ENCODE measurements at regions not wholly inside any gene's neighbourhood (a gene's known extent, or its start where the extent isn't known, plus 50 kb on each side); places are given as distances from the start of the nearest gene placed in this dataset.

GRCh38 chr2:147792966-147793617 lies 51.7 kb upstream of the ACVR2A start:
- no peak overlapping the region for H3K4me3 ChIP-seq
- H3K4me1 ChIP-seq (replicated peaks; ENCODE audit: insufficient read depth) = no peaks in the 10 kb centered on the region
- BruUV-seq (replicated peaks) = no TSS peak
- H3K9me2 ChIP-seq (ENCODE audit: insufficient read depth) = no peaks in the 10 kb centered on the region
- no peaks in the 10 kb centered on the region for H3F3A ChIP-seq (ENCODE audit: insufficient read depth, low read depth)
- H3K27me3 ChIP-seq (ENCODE audit: insufficient read depth, low read depth) = no peaks in the 10 kb centered on the region
- CTCF ChIA-PET = no interaction called here
- H3K27ac ChIP-seq = no peak overlapping the region
- H3K9me3 ChIP-seq (ENCODE audit: insufficient read depth, low read depth) = no peaks in the 10 kb centered on the region
- no peak overlapping the region for H3K4me2 ChIP-seq
- POLR2A ChIA-PET (ENCODE audit: unreplicated experiment) = interaction anchor here (0.5 kb wide), 1 partner anchor 82 kb away, joined by 13 read pairs; no protein-coding TSS in a partner anchor
- intact Hi-C loops (cut with micrococcal nuclease; ENCODE audit: unreplicated experiment) = no loop called here
- H2AFZ ChIP-seq = no peak overlapping the region
- H3K79me2 ChIP-seq (ENCODE audit: low read depth) = no peaks in the 10 kb centered on the region
- no peak for DNase-seq
- H4K20me1 ChIP-seq (ENCODE audit: insufficient read depth) = no peaks in the 10 kb centered on the region
- TF ChIP-seq EZH2 (IDR thresholded peaks at IDR 0.05; ENCODE audit: low read depth) (no peak), CTCF (conservative IDR thresholded peaks at IDR 0.05) (no peak)
- no peaks in the 10 kb centered on the region for H3K36me3 ChIP-seq (ENCODE audit: low read depth)

- no peaks in the 10 kb centered on the region for H3K79me2 ChIP-seq (ENCODE audit: low read depth)
- H4K20me1 ChIP-seq (ENCODE audit: insufficient read depth) = no peaks in the 10 kb centered on the region
- POLR2A ChIA-PET (ENCODE audit: unreplicated experiment) = no interaction called here
- CTCF ChIA-PET = no interaction called here
- H3K9me2 ChIP-seq (ENCODE audit: insufficient read depth) = no peaks in the 10 kb centered on the region
- H3K4me1 ChIP-seq (replicated peaks; ENCODE audit: insufficient read depth) = no peaks in the 10 kb centered on the region
- no peaks in the 10 kb centered on the region for H3K36me3 ChIP-seq (ENCODE audit: low read depth)
- intact Hi-C loops (cut with micrococcal nuclease; ENCODE audit: unreplicated experiment) = no loop called here
- TF ChIP-seq CTCF (conservative IDR thresholded peaks at IDR 0.05) = no peak
- no peak overlapping the region for H3K4me2 ChIP-seq
- no peak overlapping the region for H3K27ac ChIP-seq
- H3K27me3 ChIP-seq (ENCODE audit: insufficient read depth, low read depth) = no peaks in the 10 kb centered on the region
- no TSS peak for BruUV-seq (replicated peaks)
- DNase-seq = no peak
- no peak overlapping the region for H2AFZ ChIP-seq
- no peaks in the 10 kb centered on the region for H3F3A ChIP-seq (ENCODE audit: insufficient read depth, low read depth)
- H3K9me3 ChIP-seq (ENCODE audit: insufficient read depth, low read depth) = no peaks in the 10 kb centered on the region
- H3K4me3 ChIP-seq = no peak overlapping the region
These were observed 54.2 kb upstream of the ACVR2A start for GRCh38 chr2:147790580-147790979.

- H2AFZ ChIP-seq = no peak overlapping the region
- no peak overlapping the region for H3K4me2 ChIP-seq
- CTCF ChIA-PET = no interaction called here
- DNase-seq = no peak
- no peaks in the 10 kb centered on the region for H3K79me2 ChIP-seq (ENCODE audit: low read depth)
- BruUV-seq (replicated peaks) = no TSS peak
- H3K4me3 ChIP-seq = no peak overlapping the region
- H3K9me3 ChIP-seq (ENCODE audit: insufficient read depth, low read depth) = no peaks in the 10 kb centered on the region
- POLR2A ChIA-PET (ENCODE audit: unreplicated experiment) = no interaction called here
- H3K27me3 ChIP-seq (ENCODE audit: insufficient read depth, low read depth) = no peaks in the 10 kb centered on the region
- no peak overlapping the region for H3K27ac ChIP-seq
- TF ChIP-seq EZH2 (IDR thresholded peaks at IDR 0.05; ENCODE audit: low read depth) (no peak), CTCF (conservative IDR thresholded peaks at IDR 0.05) (no peak)
- no peaks in the 10 kb centered on the region for H4K20me1 ChIP-seq (ENCODE audit: insufficient read depth)
- intact Hi-C loops (cut with micrococcal nuclease; ENCODE audit: unreplicated experiment) = no loop called here
- no peaks in the 10 kb centered on the region for H3K36me3 ChIP-seq (ENCODE audit: low read depth)
- no peaks in the 10 kb centered on the region for H3K4me1 ChIP-seq (replicated peaks; ENCODE audit: insufficient read depth)
- no peaks in the 10 kb centered on the region for H3F3A ChIP-seq (ENCODE audit: insufficient read depth, low read depth)
- no peaks in the 10 kb centered on the region for H3K9me2 ChIP-seq (ENCODE audit: insufficient read depth)
These were observed 55.1 kb upstream of the ACVR2A start for GRCh38 chr2:147789720-147790119.
